Ishikawa (cell line): ENCODE measurements at regions not wholly inside any gene's neighbourhood (a gene's known extent, or its start where the extent isn't known, plus 50 kb on each side); places are given as distances from the start of the nearest gene placed in this dataset.

Experiments used
- CEBPB ChIP-seq: IDR thresholded peaks from 2 replicates; pipeline ENCODE4 v1.6.1; 2012
- CREB1 ChIP-seq: IDR thresholded peaks from 2 replicates; pipeline ENCODE4 v1.6.1; 2012; ENCODE audit warnings: low read depth
- EGR1 ChIP-seq: IDR thresholded peaks from 2 replicates; pipeline ENCODE4 v1.6.1; 2012
- EP300 ChIP-seq: IDR thresholded peaks from 2 replicates; pipeline ENCODE4 v1.6.1; 2012; ENCODE audit warnings: borderline replicate concordance
- FOXM1 ChIP-seq: IDR thresholded peaks from 2 replicates; pipeline ENCODE4 v1.6.1; 2012; ENCODE audit warnings: low read depth, borderline replicate concordance
- NFIC ChIP-seq: IDR thresholded peaks from 2 replicates; pipeline ENCODE4 v1.6.1; 2012
- RAD21 ChIP-seq: IDR thresholded peaks from 2 replicates; pipeline ENCODE4 v1.6.1; 2012; ENCODE audit warnings: low read depth
- TAF1 ChIP-seq: IDR thresholded peaks from 2 replicates; pipeline ENCODE4 v1.6.1; 2012; ENCODE audit warnings: low read depth, mild to moderate bottlenecking
- TEAD4 ChIP-seq: IDR thresholded peaks from 2 replicates; pipeline ENCODE4 v1.6.1; 2012
- YY1 ChIP-seq: IDR thresholded peaks from 2 replicates; pipeline ENCODE4 v1.6.1; 2012; ENCODE audit warnings: low read depth
- TF ChIP-seq, protein P1 (sequence below): IDR thresholded peaks from 2 replicates; pipeline ENCODE4 v1.6.1; 2012; ENCODE audit warnings: low read depth, mild to moderate bottlenecking
- TF ChIP-seq, protein P2 (sequence below): IDR thresholded peaks from 2 replicates; pipeline ENCODE4 v1.6.1; 2012

DNA sequence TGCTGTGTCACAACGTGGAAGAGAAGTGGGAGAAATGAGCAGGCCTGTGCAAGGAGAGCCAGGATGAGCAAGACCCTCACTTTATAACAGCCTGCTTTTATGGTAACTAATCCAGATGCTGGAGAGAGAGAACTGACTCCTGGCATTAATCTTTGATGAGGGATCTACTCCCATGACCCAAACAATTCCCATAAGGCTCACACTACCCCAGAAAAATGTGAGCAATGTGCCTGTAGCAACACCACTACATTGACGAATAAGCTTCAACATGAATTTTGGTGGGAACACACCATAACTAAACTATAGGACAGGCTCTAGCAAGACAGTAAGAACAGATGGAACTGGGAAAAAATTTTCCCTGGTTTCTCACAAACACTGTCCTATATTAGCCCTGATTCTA is 173.6 kb upstream of the PRSS58 start:
- TF ChIP-seq RAD21: no peak
- TF ChIP-seq, protein P1, sequence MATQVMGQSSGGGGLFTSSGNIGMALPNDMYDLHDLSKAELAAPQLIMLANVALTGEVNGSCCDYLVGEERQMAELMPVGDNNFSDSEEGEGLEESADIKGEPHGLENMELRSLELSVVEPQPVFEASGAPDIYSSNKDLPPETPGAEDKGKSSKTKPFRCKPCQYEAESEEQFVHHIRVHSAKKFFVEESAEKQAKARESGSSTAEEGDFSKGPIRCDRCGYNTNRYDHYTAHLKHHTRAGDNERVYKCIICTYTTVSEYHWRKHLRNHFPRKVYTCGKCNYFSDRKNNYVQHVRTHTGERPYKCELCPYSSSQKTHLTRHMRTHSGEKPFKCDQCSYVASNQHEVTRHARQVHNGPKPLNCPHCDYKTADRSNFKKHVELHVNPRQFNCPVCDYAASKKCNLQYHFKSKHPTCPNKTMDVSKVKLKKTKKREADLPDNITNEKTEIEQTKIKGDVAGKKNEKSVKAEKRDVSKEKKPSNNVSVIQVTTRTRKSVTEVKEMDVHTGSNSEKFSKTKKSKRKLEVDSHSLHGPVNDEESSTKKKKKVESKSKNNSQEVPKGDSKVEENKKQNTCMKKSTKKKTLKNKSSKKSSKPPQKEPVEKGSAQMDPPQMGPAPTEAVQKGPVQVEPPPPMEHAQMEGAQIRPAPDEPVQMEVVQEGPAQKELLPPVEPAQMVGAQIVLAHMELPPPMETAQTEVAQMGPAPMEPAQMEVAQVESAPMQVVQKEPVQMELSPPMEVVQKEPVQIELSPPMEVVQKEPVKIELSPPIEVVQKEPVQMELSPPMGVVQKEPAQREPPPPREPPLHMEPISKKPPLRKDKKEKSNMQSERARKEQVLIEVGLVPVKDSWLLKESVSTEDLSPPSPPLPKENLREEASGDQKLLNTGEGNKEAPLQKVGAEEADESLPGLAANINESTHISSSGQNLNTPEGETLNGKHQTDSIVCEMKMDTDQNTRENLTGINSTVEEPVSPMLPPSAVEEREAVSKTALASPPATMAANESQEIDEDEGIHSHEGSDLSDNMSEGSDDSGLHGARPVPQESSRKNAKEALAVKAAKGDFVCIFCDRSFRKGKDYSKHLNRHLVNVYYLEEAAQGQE: no peak
- no peak for TF ChIP-seq EP300
- TF ChIP-seq CEBPB: no peak
- no peak for TF ChIP-seq CREB1
- TF ChIP-seq TAF1: no peak
- TF ChIP-seq, protein P2, sequence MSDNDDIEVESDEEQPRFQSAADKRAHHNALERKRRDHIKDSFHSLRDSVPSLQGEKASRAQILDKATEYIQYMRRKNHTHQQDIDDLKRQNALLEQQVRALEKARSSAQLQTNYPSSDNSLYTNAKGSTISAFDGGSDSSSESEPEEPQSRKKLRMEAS: no peak
- TF ChIP-seq FOXM1: no peak
- TF ChIP-seq NFIC: no peak
- TF ChIP-seq YY1: no peak
- no peak for TF ChIP-seq EGR1
- no peak for TF ChIP-seq TEAD4
